Ascending aorta (tissue), 2 donors: ENCODE measurements at regions not wholly inside any gene's neighbourhood (a gene's known extent, or its start where the extent isn't known, plus 50 kb on each side); places are given as distances from the start of the nearest gene placed in this dataset.
"Not testable (repeated sequence)": the region's sequence is repeated elsewhere in the genome, so short reads cannot be mapped to it uniquely, and the experiment has no call there.

ENCODE experiments used
- DNase-seq, 2 donors: peaks; one replicate each; pipeline ENCODE4 v3.0.0-alpha.2; 2019; ENCODE audit warnings: low spot score in 2 of 2
- H3K27ac ChIP-seq, 2 donors: fragments of 200-600 bp; sonication (generic); one replicate each; pipeline ENCODE4 v1.5.1; 2016 to 2017; ENCODE audit warnings: mild to moderate bottlenecking in 1 of 2
- H3K27me3 ChIP-seq: fragments of 200-600 bp; sonication (generic); one replicate; pipeline ENCODE4 v1.5.1; 2017
- H3K36me3 ChIP-seq, 2 donors: fragments of 200-600 bp; sonication (generic); one replicate each; pipeline ENCODE4 v1.5.1; 2016
- H3K4me1 ChIP-seq, 2 donors: fragments of 200-600 bp; sonication (generic); one replicate each; pipeline ENCODE4 v1.5.1; 2016 to 2017; ENCODE audit warnings: mild to moderate bottlenecking in 1 of 2
- H3K4me3 ChIP-seq, 2 donors: fragments of 200-600 bp; sonication (generic); one replicate each; pipeline ENCODE4 v1.5.1; 2016 to 2017; ENCODE audit warnings: mild to moderate bottlenecking in 1 of 2
- H3K9me3 ChIP-seq, 2 donors: fragments of 200-600 bp; sonication (generic); one replicate each; pipeline ENCODE4 v1.5.1; 2016
- intact Hi-C: fragments of 100-400 bp; cut with DNase I; formaldehyde crosslinking; loops from one replicate; pipeline ENCODE4 v1.15.1; 2023
- TF ChIP-seq, protein P1 (sequence below), 3 experiments: fragments of 200-600 bp in 2 of 3; fragments of 450-650 bp in 1 of 3; sonication (generic) in 2 of 3; IDR thresholded peaks; one replicate each; pipeline ENCODE4 v1.5.1; 2016 to 2019; ENCODE audit warnings: antibody characterized with exemption in 3 of 3, mild to moderate bottlenecking in 1 of 3, moderate library complexity in 1 of 3

DNA sequence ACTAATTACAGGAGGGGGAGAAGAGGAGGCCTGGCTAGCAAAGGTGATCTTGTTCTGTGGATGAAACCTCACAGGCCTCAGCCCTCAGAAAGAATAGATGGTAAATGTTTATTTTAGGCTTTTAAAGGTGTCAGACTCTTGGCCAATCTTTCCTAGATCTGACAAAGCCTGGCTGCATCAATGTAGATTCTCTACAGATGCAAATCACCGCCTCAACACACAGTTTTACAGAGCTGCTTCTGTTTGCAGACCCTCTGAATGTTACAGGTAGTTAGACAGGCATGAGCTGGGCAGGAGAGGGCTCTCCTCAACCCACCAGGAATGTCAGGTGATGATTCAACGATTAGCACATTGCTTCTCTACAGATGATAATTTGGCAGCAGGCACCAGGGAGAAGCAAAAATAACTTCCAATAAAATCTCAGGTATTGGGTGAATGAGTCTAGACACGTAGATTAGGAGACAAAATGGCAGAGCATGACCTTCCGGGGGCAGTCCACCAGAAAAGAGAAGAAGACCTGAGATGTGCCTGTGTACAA, 105.4 kb upstream of the VANGL1 start:
- no peak overlapping the region for H3K27ac ChIP-seq
- TF ChIP-seq, protein P1, sequence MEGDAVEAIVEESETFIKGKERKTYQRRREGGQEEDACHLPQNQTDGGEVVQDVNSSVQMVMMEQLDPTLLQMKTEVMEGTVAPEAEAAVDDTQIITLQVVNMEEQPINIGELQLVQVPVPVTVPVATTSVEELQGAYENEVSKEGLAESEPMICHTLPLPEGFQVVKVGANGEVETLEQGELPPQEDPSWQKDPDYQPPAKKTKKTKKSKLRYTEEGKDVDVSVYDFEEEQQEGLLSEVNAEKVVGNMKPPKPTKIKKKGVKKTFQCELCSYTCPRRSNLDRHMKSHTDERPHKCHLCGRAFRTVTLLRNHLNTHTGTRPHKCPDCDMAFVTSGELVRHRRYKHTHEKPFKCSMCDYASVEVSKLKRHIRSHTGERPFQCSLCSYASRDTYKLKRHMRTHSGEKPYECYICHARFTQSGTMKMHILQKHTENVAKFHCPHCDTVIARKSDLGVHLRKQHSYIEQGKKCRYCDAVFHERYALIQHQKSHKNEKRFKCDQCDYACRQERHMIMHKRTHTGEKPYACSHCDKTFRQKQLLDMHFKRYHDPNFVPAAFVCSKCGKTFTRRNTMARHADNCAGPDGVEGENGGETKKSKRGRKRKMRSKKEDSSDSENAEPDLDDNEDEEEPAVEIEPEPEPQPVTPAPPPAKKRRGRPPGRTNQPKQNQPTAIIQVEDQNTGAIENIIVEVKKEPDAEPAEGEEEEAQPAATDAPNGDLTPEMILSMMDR (IDR thresholded peaks at IDR 0.05): no peak
- H3K27me3 ChIP-seq: no peaks in the 10 kb centered on the region
- H3K4me1 ChIP-seq: no peaks in the 10 kb centered on the region
- H3K9me3 ChIP-seq: no peaks in the 10 kb centered on the region
- intact Hi-C loops: no loop called here
- no peak overlapping the region for H3K4me3 ChIP-seq
- DNase-seq: no peak
- H3K36me3 ChIP-seq: no peaks in the 10 kb centered on the region

DNA sequence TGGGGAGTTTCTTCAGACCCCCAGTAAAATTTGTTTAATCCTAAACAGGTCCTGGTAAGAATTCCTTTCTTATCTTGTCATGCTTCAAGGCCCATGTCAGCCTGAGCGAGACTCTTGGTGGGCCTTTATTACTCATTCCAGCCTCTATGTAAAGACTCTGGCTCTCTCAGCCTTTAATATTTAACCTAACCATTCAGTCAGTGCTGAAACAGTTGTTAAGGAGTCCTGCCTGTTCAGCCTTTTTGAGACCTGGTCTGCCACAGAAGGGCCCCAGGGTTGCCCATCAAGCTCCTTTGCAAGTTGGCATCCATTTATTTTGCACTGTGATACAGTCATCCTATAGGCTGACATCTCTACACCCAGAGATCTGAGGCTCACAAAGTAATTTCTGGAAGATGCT, 107.7 kb upstream of the VANGL1 start:
- H3K4me3 ChIP-seq: no peak overlapping the region
- intact Hi-C loops: no loop called here
- no peak overlapping the region for H3K27ac ChIP-seq
- no peaks in the 10 kb centered on the region for H3K9me3 ChIP-seq
- TF ChIP-seq, protein P1 (IDR thresholded peaks at IDR 0.05): no peak
- no peak for DNase-seq
- no peaks in the 10 kb centered on the region for H3K4me1 ChIP-seq
- no peaks in the 10 kb centered on the region for H3K27me3 ChIP-seq
- H3K36me3 ChIP-seq: no peaks in the 10 kb centered on the region

DNA sequence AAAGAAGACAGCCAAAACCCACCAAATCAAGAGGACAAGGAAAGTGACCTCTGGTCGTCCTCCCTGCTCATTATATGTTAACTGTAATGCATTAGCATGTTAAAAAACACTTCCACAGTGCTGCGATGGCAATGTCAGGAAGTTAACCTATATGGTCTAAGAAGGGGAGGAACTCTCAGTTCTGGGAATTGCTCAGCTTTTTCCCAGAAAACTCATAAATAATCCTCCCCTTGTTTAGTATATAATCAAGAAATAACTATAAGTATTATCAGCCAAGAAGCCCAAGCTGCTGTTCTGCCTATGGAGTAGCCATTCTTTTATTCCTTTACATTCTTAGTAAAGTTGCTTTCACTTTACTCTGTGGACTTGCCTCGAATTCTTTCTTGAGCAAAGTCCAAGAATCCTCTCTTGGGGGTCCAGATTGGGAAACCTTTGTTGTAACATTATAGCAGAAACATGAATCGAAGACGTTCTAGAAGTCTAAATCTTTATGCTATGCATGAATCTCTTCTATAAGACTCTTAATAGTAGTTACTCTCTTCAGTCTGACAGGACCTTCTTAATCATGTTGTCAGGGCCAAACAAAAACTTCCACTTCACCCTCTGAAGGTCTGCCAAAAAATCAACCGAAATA, 110.0 kb upstream of the VANGL1 start:
- TF ChIP-seq, protein P1 (IDR thresholded peaks at IDR 0.05): no peak
- no peak overlapping the region for H3K4me3 ChIP-seq
- H3K27ac ChIP-seq: no peak overlapping the region
- H3K9me3 ChIP-seq: no peaks in the 10 kb centered on the region
- intact Hi-C loops: no loop called here
- DNase-seq: no peak
- H3K4me1 ChIP-seq: no peaks in the 10 kb centered on the region
- no peaks in the 10 kb centered on the region for H3K27me3 ChIP-seq
- no peaks in the 10 kb centered on the region for H3K36me3 ChIP-seq

DNA sequence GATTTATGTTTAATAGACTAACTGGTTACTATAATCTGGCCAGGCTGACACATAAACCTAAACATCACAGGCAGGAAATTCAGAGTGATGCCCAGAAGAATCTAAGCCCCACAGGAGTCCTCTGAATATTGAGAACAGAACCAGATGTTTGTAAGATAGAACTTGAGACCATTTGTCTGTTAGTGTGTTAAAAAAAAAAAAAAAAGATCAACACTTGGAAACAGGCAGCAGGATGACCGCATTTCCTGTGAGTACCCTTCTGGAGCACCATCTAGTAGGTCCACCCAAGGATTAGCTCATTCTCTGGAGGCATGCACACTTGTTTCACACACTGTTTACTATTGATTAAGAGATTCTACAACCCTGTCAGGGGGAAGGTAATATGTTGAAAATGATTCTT, 111.4 kb upstream of the VANGL1 start:
- no peaks in the 10 kb centered on the region for H3K27me3 ChIP-seq
- H3K36me3 ChIP-seq: no peaks in the 10 kb centered on the region
- no peak for DNase-seq
- H3K9me3 ChIP-seq: no peaks in the 10 kb centered on the region
- TF ChIP-seq, protein P1 (IDR thresholded peaks at IDR 0.05): no peak
- no peaks in the 10 kb centered on the region for H3K4me1 ChIP-seq
- intact Hi-C loops: no loop called here
- H3K4me3 ChIP-seq: no peak overlapping the region
- H3K27ac ChIP-seq: no peak overlapping the region

DNA sequence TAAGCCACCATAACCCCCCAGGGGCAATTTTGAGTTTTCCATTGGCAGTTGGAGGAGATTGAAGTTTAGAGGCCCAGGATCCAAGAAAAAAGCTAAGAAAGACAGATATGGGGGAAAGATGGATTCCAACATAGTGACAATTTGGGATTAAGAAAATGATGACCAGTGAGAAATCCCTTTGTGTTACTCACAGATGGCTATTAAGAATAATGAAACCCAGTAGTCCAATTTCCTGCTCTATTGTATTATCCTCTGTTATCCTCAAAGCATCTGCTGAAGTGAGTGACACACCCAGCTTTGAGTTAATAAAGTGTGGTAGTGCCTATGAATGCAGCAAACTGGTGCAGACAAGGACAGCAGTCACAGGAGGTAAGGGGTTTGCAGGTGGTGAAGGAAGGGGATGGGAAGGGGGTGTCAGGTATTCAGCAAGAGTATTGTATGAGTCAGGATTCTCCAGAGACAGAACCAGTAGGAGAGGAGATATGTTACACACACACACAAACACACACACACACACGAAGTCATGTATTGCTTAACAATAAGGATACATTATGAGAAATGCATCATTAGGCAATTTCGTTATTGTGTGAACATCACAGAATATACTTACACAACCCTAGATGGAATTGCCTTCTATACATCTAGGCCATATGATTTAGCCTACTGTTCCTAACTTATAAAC, 112.4 kb upstream of the VANGL1 start:
- no peak for DNase-seq
- Histone ChIP-seq H3K36me3 (no peaks in the 10 kb centered on the region), H3K4me1 (no peaks in the 10 kb centered on the region), H3K27me3 (no peaks in the 10 kb centered on the region), H3K9me3 (no peaks in the 10 kb centered on the region), H3K27ac (no peak overlapping the region), H3K4me3 (no peak overlapping the region)
- TF ChIP-seq, protein P1 (IDR thresholded peaks at IDR 0.05): no peak
- intact Hi-C loops: no loop called here

GRCh38 chr1:115528336-115528735, 113.4 kb upstream of the VANGL1 start:
- H3K9me3 ChIP-seq, H3K27me3 ChIP-seq, DNase-seq, H3K4me1 ChIP-seq, H3K36me3 ChIP-seq, intact Hi-C loops, H3K4me3 ChIP-seq, H3K27ac ChIP-seq: not testable (repeated sequence)
